Loucy (cell line): ENCODE measurements at regions not wholly inside any gene's neighbourhood (a gene's known extent, or its start where the extent isn't known, plus 50 kb on each side); places are given as distances from the start of the nearest gene placed in this dataset.

Experiments used
- EZH2phosphoT487 ChIP-seq: fragments of 200-600 bp; IDR thresholded peaks from 2 replicates; pipeline ENCODE4 v1.6.1; 2018; ENCODE audit warnings: antibody characterized with exemption, mild to moderate bottlenecking, moderate library complexity, borderline replicate concordance
- TF ChIP-seq, protein P1 (sequence below): fragments of 200-600 bp; sonication (generic); conservative IDR thresholded peaks from 2 replicates; pipeline ENCODE4 v1.5.1; 2014; ENCODE audit warnings: mild to moderate bottlenecking, antibody characterized with exemption, low read length

- TF ChIP-seq EZH2phosphoT487: no peak
- TF ChIP-seq, protein P1, sequence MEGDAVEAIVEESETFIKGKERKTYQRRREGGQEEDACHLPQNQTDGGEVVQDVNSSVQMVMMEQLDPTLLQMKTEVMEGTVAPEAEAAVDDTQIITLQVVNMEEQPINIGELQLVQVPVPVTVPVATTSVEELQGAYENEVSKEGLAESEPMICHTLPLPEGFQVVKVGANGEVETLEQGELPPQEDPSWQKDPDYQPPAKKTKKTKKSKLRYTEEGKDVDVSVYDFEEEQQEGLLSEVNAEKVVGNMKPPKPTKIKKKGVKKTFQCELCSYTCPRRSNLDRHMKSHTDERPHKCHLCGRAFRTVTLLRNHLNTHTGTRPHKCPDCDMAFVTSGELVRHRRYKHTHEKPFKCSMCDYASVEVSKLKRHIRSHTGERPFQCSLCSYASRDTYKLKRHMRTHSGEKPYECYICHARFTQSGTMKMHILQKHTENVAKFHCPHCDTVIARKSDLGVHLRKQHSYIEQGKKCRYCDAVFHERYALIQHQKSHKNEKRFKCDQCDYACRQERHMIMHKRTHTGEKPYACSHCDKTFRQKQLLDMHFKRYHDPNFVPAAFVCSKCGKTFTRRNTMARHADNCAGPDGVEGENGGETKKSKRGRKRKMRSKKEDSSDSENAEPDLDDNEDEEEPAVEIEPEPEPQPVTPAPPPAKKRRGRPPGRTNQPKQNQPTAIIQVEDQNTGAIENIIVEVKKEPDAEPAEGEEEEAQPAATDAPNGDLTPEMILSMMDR: no peak
These were observed 274.9 kb downstream of the CDH26 start for GRCh38 chr20:60233018-60233630.
